Hepatocyte (in vitro differentiated cells): ENCODE measurements at regions not wholly inside any gene's neighbourhood (a gene's known extent, or its start where the extent isn't known, plus 50 kb on each side); places are given as distances from the start of the nearest gene placed in this dataset.

Source experiments
- EZH2 ChIP-seq: fragments of 200-600 bp; sonication (generic); IDR thresholded peaks from 2 replicates; pipeline ENCODE4 v1.6.1; 2016; ENCODE audit warnings: antibody characterized with exemption, mild to moderate bottlenecking, borderline replicate concordance
- EZH2phosphoT487 ChIP-seq: fragments of 200-600 bp; sonication (generic); IDR thresholded peaks from one replicate; pipeline ENCODE4 v1.6.1; 2018; ENCODE audit warnings: antibody characterized with exemption, mild to moderate bottlenecking, low read depth, moderate library complexity; ENCODE audit not compliant: unreplicated experiment, severe bottlenecking

- TF ChIP-seq EZH2: no peak
- no peak for TF ChIP-seq EZH2phosphoT487
Observed at GRCh38 chr22:48302657-48303368, 1524.9 kb downstream of the BRD1 start.
